H9 (cell line): ENCODE measurements at regions not wholly inside any gene's neighbourhood (a gene's known extent, or its start where the extent isn't known, plus 50 kb on each side); places are given as distances from the start of the nearest gene placed in this dataset.

Experiments
- DNase-seq: peaks from one replicate; pipeline ENCODE4 v3.0.0-alpha.2; 2017
- H2AFZ ChIP-seq: one replicate; pipeline ENCODE4 v1.6.1; 2013; ENCODE audit warnings: mild to moderate bottlenecking, low read length, control low read depth, moderate library complexity
- H2AK5ac ChIP-seq: 2 replicates; pipeline ENCODE4 v1.6.1; 2013; ENCODE audit warnings: low read length, control low read depth, mixed read lengths; ENCODE audit not compliant: insufficient read length
- H2BK120ac ChIP-seq: one replicate; pipeline ENCODE4 v1.6.1; 2013; ENCODE audit warnings: low read depth, mild to moderate bottlenecking, low read length, control low read depth, inconsistent platforms; ENCODE audit not compliant: poor library complexity, severe bottlenecking
- H2BK12ac ChIP-seq: 2 replicates; pipeline ENCODE4 v1.6.1; 2013; ENCODE audit warnings: low read length, control low read depth, mixed read lengths, low read depth; ENCODE audit not compliant: insufficient read length
- H2BK15ac ChIP-seq: 2 replicates; pipeline ENCODE4 v1.6.1; 2013; ENCODE audit warnings: low read depth, low read length, control low read depth
- H2BK20ac ChIP-seq: one replicate; pipeline ENCODE4 v1.6.1; 2013; ENCODE audit warnings: low read depth, mild to moderate bottlenecking, low read length, control low read depth, inconsistent platforms; ENCODE audit not compliant: poor library complexity, severe bottlenecking
- H2BK5ac ChIP-seq: 2 replicates; pipeline ENCODE4 v1.6.1; 2013; ENCODE audit warnings: low read length, control low read depth, mixed read lengths; ENCODE audit not compliant: insufficient read length
- H3K14ac ChIP-seq: 2 replicates; pipeline ENCODE4 v1.6.1; 2013; ENCODE audit warnings: low read length, control low read depth; ENCODE audit not compliant: insufficient read depth
- H3K18ac ChIP-seq: 2 replicates; pipeline ENCODE4 v1.6.1; 2013; ENCODE audit warnings: low read depth, mild to moderate bottlenecking, mixed read lengths, low read length, control low read depth; ENCODE audit not compliant: insufficient read length
- H3K23ac ChIP-seq: 2 replicates; pipeline ENCODE4 v1.6.1; 2013; ENCODE audit warnings: low read length, control low read depth, mixed read lengths, low read depth; ENCODE audit not compliant: insufficient read length
- H3K23me2 ChIP-seq: 2 replicates; pipeline ENCODE4 v1.6.1; 2013; ENCODE audit warnings: low read depth, mild to moderate bottlenecking, mixed read lengths, low read length, control low read depth; ENCODE audit not compliant: insufficient read length, poor library complexity, severe bottlenecking
- H3K27ac ChIP-seq: 2 replicates; pipeline ENCODE4 v1.5.1; 2013; ENCODE audit warnings: low read length, control low read depth, mixed read lengths, low read depth; ENCODE audit not compliant: insufficient read length
- H3K27me3 ChIP-seq: 2 replicates; pipeline ENCODE4 v1.6.1; 2013; ENCODE audit warnings: low read length, control low read depth, inconsistent platforms; ENCODE audit not compliant: insufficient read depth
- H3K4ac ChIP-seq: 2 replicates; pipeline ENCODE4 v1.6.1; 2013; ENCODE audit warnings: low read depth, mild to moderate bottlenecking, control low read depth, inconsistent platforms, low read length, moderate library complexity
- H3K4me1 ChIP-seq: 2 replicates; pipeline ENCODE4 v1.6.1; 2013; ENCODE audit warnings: low read length, control low read depth, inconsistent platforms; ENCODE audit not compliant: insufficient read depth
- H3K4me2 ChIP-seq: 2 replicates; pipeline ENCODE4 v1.6.1; 2013; ENCODE audit warnings: low read length, control low read depth, mixed read lengths; ENCODE audit not compliant: insufficient read length, insufficient read depth
- H3K56ac ChIP-seq: 2 replicates; pipeline ENCODE4 v1.6.1; 2013; ENCODE audit warnings: low read depth, mild to moderate bottlenecking, mixed read lengths, low read length, control low read depth; ENCODE audit not compliant: insufficient read length
- H3K79me1 ChIP-seq: 2 replicates; pipeline ENCODE4 v1.6.1; 2013; ENCODE audit warnings: low read depth, mild to moderate bottlenecking, moderate library complexity, low read length, control low read depth, inconsistent platforms; ENCODE audit not compliant: insufficient read depth, poor library complexity, severe bottlenecking
- H3K79me2 ChIP-seq: 2 replicates; pipeline ENCODE4 v1.6.1; 2013; ENCODE audit warnings: low read length, control low read depth, inconsistent platforms; ENCODE audit not compliant: insufficient read depth
- H3K9ac ChIP-seq: 2 replicates; pipeline ENCODE4 v1.6.1; 2013; ENCODE audit warnings: low read length, control low read depth, mixed read lengths; ENCODE audit not compliant: insufficient read length; ENCODE audit errors: extremely low read depth
- H3K9me3 ChIP-seq: one replicate; pipeline ENCODE4 v1.6.1; 2013; ENCODE audit warnings: low read depth, low read length, inconsistent platforms; ENCODE audit not compliant: control insufficient read depth
- H3T11ph ChIP-seq: one replicate; pipeline ENCODE4 v1.6.1; 2013; ENCODE audit warnings: mild to moderate bottlenecking, low read length, control low read depth, inconsistent platforms
- H4K20me1 ChIP-seq: one replicate; pipeline ENCODE4 v1.6.1; 2013; ENCODE audit not compliant: control insufficient read depth, insufficient read length, insufficient read depth
- H4K5ac ChIP-seq: 2 replicates; pipeline ENCODE4 v1.6.1; 2013; ENCODE audit warnings: low read depth, mild to moderate bottlenecking, mixed read lengths, low read length, control low read depth; ENCODE audit not compliant: insufficient read length
- H4K8ac ChIP-seq: replicated peaks from 2 replicates; pipeline ENCODE4 v1.6.1; 2013; ENCODE audit warnings: low read length, control low read depth, mixed read lengths, low read depth; ENCODE audit not compliant: insufficient read length
- H4K91ac ChIP-seq: 2 replicates; pipeline ENCODE4 v1.6.1; 2013; ENCODE audit warnings: low read depth, mild to moderate bottlenecking, moderate library complexity, mixed read lengths, low read length, control low read depth; ENCODE audit not compliant: insufficient read length
- H3K27ac Mint-ChIP-seq, 3 experiments: 2 replicates in 2 of 3; 3 replicates in 1 of 3; pipeline ENCODE4 v1.8.0; 2020 to 2021; ENCODE audit warnings: mixed read lengths in 3 of 3, mild to moderate bottlenecking in 1 of 3, moderate library complexity in 1 of 3
- H3K27me3 Mint-ChIP-seq: 2 replicates; pipeline ENCODE4 v1.8.0; 2021; ENCODE audit warnings: low read depth, mild to moderate bottlenecking, moderate library complexity, mixed read lengths
- H3K36me3 Mint-ChIP-seq, 3 experiments: 2 replicates in 2 of 3; 3 replicates in 1 of 3; pipeline ENCODE4 v1.8.0; 2020 to 2021; ENCODE audit warnings: low read depth in 3 of 3, mixed read lengths in 3 of 3; ENCODE audit not compliant: insufficient read depth in 1 of 3
- H3K4me1 Mint-ChIP-seq, 2 experiments: 2 replicates each; pipeline ENCODE4 v1.8.0; 2020; ENCODE audit warnings: mixed read lengths in 2 of 2
- H3K4me3 Mint-ChIP-seq, 2 experiments: 2 replicates in 1 of 2; 3 replicates in 1 of 2; pipeline ENCODE4 v1.8.0; 2020 to 2021; ENCODE audit warnings: mild to moderate bottlenecking in 2 of 2, mixed read lengths in 2 of 2, moderate library complexity in 1 of 2
- H3K9me3 Mint-ChIP-seq, 2 experiments: 2 replicates in 1 of 2; 3 replicates in 1 of 2; pipeline ENCODE4 v1.8.0; 2020; ENCODE audit warnings: mild to moderate bottlenecking in 2 of 2, mixed read lengths in 2 of 2, moderate library complexity in 1 of 2
- CTCF ChIP-seq: fragments of 200-600 bp; sonication (generic); conservative IDR thresholded peaks from 3 replicates; pipeline ENCODE4 v1.8.0; 2021; ENCODE audit warnings: antibody characterized with exemption, mild to moderate bottlenecking
- whole genome bisulfite sequencing: extraction: QIAGEN DNeasy Blood & Tissue Kit; methylation state at CpG from one replicate; pipeline ENCODE4 v1.1.7; 2013; ENCODE audit warnings: missing lambda C conversion rate, low lambda C conversion rate, mixed read lengths; ENCODE audit not compliant: insufficient read length; ENCODE audit errors: extremely low coverage; 5-methylcytosine and 5-hydroxymethylcytosine counted together

- H3K79me2 ChIP-seq: no peaks in the 10 kb centered on the region
- no peak overlapping the region for H4K91ac ChIP-seq
- no peak for DNase-seq
- H3K4ac ChIP-seq: no peak overlapping the region
- no peak overlapping the region for H3K9ac ChIP-seq
- no peaks in the 10 kb centered on the region for H3K27me3 ChIP-seq
- no peaks in the 10 kb centered on the region for H3K9me3 ChIP-seq
- no peak overlapping the region for H4K8ac ChIP-seq
- TF ChIP-seq CTCF: no peak
- no peak overlapping the region for H3K14ac ChIP-seq
- WGBS: no CpG with 5 or more reads among the region's 8 CpGs
- H2BK5ac ChIP-seq: no peak overlapping the region
- Mint-ChIP-seq H3K4me1 (peaks cover 0 to 3% of the 10 kb centered on the region in 2 experiments; a peak in 1 of 4 replicates), H3K9me3 (no peaks in the 10 kb centered on the region), H3K36me3 (no peaks in the 10 kb centered on the region), H3K27me3 (no peaks in the 10 kb centered on the region; the same call in 1 of the 2 replicates), H3K4me3 (no peak overlapping the region), H3K27ac (no peak overlapping the region)
- no peak overlapping the region for H2AFZ ChIP-seq
- no peak overlapping the region for H3K56ac ChIP-seq
- H3K79me1 ChIP-seq: no peaks in the 10 kb centered on the region
- H2AK5ac ChIP-seq: no peak overlapping the region
- H3K27ac ChIP-seq: no peak overlapping the region
- no peak overlapping the region for H3T11ph ChIP-seq
- H4K20me1 ChIP-seq: no peaks in the 10 kb centered on the region
- H2BK20ac ChIP-seq: no peak overlapping the region
- no peak overlapping the region for H3K18ac ChIP-seq
- no peaks in the 10 kb centered on the region for H3K23me2 ChIP-seq
- peaks cover 3% of the 10 kb centered on the region; the same call in 1 of the 2 replicates for H3K4me1 ChIP-seq
- no peak overlapping the region for H2BK15ac ChIP-seq
- H3K23ac ChIP-seq: no peak overlapping the region
- H3K4me2 ChIP-seq: no peak overlapping the region
- no peak overlapping the region for H2BK12ac ChIP-seq
- H2BK120ac ChIP-seq: no peak overlapping the region
- no peak overlapping the region for H4K5ac ChIP-seq
Observed at GRCh38 chr3:13245615-13245978, 172.4 kb upstream of the IQSEC1 start.
